H1 (cell line): ENCODE measurements at regions not wholly inside any gene's neighbourhood (a gene's known extent, or its start where the extent isn't known, plus 50 kb on each side); places are given as distances from the start of the nearest gene placed in this dataset.

Experiments
- KDM5A ChIP-seq: fragments of 200-600 bp; IDR thresholded peaks from 2 replicates; pipeline ENCODE4 v1.7.1; 2012; ENCODE audit warnings: mild to moderate bottlenecking, low read length, inconsistent platforms, mixed read lengths
- SIRT6 ChIP-seq: IDR thresholded peaks from one replicate; pipeline ENCODE4 v1.7.1; 2012; ENCODE audit warnings: low read length, inconsistent platforms
- SRF ChIP-seq: IDR thresholded peaks from 2 replicates; pipeline ENCODE4 v1.6.1; 2011; ENCODE audit warnings: mild to moderate bottlenecking, low read depth, low read length, moderate library complexity
- TF ChIP-seq, protein P1 (sequence below): fragments of 300-600 bp; sonication (generic); IDR thresholded peaks from 2 replicates; pipeline ENCODE4 v1.7.1; 2012; ENCODE audit warnings: low read length, moderate library complexity, mild to moderate bottlenecking, inconsistent platforms; ENCODE audit not compliant: insufficient replicate concordance
- TF ChIP-seq, protein P2 (sequence below): IDR thresholded peaks from 2 replicates; pipeline ENCODE4 v1.6.1; 2012; ENCODE audit warnings: inconsistent platforms

DNA sequence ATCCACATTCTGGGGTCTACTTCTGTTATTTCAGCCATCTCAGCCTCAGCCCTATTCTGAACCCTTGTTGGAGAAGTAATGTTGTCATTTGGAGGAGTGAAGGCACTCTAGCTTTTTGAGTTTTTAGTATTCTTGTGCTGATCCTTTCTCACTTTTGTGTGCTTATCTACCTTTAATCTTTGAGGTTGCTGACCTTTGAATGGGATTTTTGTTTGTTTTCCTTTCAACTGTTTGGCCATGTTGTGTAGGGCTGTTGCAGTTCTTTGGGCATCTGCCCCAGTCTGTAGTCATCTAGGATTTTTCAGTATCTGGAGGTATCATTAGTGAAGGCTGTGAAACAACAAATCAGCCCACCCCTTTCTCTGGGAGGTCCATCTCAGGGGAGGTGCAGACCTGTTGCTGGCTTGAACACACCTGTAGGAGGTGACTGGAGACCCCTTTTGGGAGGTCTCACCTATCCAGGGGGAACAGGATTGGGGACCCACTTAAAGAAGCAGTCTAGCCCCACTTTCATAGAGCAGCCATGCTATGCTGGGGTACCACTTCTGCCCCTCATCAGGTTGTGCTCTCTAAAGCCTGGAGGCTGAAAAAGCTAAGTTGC, 1391.4 kb downstream of the UQCRFS1 start (continued):
- TF ChIP-seq, protein P1, sequence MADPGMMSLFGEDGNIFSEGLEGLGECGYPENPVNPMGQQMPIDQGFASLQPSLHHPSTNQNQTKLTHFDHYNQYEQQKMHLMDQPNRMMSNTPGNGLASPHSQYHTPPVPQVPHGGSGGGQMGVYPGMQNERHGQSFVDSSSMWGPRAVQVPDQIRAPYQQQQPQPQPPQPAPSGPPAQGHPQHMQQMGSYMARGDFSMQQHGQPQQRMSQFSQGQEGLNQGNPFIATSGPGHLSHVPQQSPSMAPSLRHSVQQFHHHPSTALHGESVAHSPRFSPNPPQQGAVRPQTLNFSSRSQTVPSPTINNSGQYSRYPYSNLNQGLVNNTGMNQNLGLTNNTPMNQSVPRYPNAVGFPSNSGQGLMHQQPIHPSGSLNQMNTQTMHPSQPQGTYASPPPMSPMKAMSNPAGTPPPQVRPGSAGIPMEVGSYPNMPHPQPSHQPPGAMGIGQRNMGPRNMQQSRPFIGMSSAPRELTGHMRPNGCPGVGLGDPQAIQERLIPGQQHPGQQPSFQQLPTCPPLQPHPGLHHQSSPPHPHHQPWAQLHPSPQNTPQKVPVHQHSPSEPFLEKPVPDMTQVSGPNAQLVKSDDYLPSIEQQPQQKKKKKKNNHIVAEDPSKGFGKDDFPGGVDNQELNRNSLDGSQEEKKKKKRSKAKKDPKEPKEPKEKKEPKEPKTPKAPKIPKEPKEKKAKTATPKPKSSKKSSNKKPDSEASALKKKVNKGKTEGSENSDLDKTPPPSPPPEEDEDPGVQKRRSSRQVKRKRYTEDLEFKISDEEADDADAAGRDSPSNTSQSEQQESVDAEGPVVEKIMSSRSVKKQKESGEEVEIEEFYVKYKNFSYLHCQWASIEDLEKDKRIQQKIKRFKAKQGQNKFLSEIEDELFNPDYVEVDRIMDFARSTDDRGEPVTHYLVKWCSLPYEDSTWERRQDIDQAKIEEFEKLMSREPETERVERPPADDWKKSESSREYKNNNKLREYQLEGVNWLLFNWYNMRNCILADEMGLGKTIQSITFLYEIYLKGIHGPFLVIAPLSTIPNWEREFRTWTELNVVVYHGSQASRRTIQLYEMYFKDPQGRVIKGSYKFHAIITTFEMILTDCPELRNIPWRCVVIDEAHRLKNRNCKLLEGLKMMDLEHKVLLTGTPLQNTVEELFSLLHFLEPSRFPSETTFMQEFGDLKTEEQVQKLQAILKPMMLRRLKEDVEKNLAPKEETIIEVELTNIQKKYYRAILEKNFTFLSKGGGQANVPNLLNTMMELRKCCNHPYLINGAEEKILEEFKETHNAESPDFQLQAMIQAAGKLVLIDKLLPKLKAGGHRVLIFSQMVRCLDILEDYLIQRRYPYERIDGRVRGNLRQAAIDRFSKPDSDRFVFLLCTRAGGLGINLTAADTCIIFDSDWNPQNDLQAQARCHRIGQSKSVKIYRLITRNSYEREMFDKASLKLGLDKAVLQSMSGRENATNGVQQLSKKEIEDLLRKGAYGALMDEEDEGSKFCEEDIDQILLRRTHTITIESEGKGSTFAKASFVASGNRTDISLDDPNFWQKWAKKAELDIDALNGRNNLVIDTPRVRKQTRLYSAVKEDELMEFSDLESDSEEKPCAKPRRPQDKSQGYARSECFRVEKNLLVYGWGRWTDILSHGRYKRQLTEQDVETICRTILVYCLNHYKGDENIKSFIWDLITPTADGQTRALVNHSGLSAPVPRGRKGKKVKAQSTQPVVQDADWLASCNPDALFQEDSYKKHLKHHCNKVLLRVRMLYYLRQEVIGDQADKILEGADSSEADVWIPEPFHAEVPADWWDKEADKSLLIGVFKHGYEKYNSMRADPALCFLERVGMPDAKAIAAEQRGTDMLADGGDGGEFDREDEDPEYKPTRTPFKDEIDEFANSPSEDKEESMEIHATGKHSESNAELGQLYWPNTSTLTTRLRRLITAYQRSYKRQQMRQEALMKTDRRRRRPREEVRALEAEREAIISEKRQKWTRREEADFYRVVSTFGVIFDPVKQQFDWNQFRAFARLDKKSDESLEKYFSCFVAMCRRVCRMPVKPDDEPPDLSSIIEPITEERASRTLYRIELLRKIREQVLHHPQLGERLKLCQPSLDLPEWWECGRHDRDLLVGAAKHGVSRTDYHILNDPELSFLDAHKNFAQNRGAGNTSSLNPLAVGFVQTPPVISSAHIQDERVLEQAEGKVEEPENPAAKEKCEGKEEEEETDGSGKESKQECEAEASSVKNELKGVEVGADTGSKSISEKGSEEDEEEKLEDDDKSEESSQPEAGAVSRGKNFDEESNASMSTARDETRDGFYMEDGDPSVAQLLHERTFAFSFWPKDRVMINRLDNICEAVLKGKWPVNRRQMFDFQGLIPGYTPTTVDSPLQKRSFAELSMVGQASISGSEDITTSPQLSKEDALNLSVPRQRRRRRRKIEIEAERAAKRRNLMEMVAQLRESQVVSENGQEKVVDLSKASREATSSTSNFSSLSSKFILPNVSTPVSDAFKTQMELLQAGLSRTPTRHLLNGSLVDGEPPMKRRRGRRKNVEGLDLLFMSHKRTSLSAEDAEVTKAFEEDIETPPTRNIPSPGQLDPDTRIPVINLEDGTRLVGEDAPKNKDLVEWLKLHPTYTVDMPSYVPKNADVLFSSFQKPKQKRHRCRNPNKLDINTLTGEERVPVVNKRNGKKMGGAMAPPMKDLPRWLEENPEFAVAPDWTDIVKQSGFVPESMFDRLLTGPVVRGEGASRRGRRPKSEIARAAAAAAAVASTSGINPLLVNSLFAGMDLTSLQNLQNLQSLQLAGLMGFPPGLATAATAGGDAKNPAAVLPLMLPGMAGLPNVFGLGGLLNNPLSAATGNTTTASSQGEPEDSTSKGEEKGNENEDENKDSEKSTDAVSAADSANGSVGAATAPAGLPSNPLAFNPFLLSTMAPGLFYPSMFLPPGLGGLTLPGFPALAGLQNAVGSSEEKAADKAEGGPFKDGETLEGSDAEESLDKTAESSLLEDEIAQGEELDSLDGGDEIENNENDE: no peak
- TF ChIP-seq SIRT6 (no peak), SRF (no peak), KDM5A (no peak)
- TF ChIP-seq, protein P2, sequence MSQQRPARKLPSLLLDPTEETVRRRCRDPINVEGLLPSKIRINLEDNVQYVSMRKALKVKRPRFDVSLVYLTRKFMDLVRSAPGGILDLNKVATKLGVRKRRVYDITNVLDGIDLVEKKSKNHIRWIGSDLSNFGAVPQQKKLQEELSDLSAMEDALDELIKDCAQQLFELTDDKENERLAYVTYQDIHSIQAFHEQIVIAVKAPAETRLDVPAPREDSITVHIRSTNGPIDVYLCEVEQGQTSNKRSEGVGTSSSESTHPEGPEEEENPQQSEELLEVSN: no peak
- TF ChIP-seq, all 59 proteins: peak for 0
